ENCODE measurements at regions not wholly inside any gene's neighbourhood (a gene's known extent, or its start where the extent isn't known, plus 50 kb on each side); places are given as distances from the start of the nearest gene placed in this dataset.

DNA sequence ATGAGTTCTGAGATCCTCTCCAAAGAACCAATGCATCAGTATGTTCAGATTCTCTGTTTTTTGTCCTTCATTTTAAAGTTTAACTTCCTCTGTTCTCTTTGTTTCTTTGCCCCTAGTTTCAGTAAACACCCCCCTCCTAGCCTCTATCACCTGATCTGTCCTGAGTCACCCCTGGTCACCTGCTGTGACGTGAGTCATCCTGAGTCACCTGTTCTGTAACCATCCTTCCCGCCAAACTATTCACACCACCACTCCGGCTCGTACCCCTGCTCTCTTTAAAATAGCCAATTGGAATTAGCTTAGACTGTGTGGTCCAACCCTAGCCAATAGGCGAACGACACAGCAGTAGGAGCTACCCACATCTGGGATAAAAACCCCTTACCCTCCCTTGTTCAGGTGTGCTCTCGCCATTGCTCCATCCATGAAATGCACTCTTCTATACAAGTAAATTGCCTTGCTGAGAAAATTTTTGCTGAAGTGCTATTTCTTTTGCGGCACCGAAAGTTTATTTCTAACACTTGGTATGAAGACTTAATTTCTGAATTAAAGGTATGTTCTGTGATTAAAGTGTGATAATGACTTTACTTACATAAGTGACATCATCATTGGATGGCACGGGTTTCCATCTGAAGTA, 318.4 kb downstream of the AASDHPPT start:
- TF ChIP-seq, protein P1, sequence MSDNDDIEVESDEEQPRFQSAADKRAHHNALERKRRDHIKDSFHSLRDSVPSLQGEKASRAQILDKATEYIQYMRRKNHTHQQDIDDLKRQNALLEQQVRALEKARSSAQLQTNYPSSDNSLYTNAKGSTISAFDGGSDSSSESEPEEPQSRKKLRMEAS (IDR thresholded peaks at IDR 0.05) = no peak
- TF ChIP-seq GABPA (IDR thresholded peaks at IDR 0.05 in 1 of 2, conservative IDR thresholded peaks at IDR 0.05 in 1 of 2) = no peak
- TF ChIP-seq, protein P2, sequence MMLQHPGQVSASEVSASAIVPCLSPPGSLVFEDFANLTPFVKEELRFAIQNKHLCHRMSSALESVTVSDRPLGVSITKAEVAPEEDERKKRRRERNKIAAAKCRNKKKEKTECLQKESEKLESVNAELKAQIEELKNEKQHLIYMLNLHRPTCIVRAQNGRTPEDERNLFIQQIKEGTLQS (IDR thresholded peaks at IDR 0.05) = no peak
- TF ChIP-seq, protein P3, sequence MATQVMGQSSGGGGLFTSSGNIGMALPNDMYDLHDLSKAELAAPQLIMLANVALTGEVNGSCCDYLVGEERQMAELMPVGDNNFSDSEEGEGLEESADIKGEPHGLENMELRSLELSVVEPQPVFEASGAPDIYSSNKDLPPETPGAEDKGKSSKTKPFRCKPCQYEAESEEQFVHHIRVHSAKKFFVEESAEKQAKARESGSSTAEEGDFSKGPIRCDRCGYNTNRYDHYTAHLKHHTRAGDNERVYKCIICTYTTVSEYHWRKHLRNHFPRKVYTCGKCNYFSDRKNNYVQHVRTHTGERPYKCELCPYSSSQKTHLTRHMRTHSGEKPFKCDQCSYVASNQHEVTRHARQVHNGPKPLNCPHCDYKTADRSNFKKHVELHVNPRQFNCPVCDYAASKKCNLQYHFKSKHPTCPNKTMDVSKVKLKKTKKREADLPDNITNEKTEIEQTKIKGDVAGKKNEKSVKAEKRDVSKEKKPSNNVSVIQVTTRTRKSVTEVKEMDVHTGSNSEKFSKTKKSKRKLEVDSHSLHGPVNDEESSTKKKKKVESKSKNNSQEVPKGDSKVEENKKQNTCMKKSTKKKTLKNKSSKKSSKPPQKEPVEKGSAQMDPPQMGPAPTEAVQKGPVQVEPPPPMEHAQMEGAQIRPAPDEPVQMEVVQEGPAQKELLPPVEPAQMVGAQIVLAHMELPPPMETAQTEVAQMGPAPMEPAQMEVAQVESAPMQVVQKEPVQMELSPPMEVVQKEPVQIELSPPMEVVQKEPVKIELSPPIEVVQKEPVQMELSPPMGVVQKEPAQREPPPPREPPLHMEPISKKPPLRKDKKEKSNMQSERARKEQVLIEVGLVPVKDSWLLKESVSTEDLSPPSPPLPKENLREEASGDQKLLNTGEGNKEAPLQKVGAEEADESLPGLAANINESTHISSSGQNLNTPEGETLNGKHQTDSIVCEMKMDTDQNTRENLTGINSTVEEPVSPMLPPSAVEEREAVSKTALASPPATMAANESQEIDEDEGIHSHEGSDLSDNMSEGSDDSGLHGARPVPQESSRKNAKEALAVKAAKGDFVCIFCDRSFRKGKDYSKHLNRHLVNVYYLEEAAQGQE (IDR thresholded peaks at IDR 0.05) = no peak
- no peak for TF ChIP-seq FOXA1 (IDR thresholded peaks at IDR 0.05)
- TF ChIP-seq, protein P4, sequence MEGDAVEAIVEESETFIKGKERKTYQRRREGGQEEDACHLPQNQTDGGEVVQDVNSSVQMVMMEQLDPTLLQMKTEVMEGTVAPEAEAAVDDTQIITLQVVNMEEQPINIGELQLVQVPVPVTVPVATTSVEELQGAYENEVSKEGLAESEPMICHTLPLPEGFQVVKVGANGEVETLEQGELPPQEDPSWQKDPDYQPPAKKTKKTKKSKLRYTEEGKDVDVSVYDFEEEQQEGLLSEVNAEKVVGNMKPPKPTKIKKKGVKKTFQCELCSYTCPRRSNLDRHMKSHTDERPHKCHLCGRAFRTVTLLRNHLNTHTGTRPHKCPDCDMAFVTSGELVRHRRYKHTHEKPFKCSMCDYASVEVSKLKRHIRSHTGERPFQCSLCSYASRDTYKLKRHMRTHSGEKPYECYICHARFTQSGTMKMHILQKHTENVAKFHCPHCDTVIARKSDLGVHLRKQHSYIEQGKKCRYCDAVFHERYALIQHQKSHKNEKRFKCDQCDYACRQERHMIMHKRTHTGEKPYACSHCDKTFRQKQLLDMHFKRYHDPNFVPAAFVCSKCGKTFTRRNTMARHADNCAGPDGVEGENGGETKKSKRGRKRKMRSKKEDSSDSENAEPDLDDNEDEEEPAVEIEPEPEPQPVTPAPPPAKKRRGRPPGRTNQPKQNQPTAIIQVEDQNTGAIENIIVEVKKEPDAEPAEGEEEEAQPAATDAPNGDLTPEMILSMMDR (IDR thresholded peaks at IDR 0.05; ENCODE audit: low read depth, low read length, missing input control) = no peak
- TF ChIP-seq HNF4A (conservative IDR thresholded peaks at IDR 0.05) = no peak
- TF ChIP-seq TAF1 (conservative IDR thresholded peaks at IDR 0.05) = no peak
- TF ChIP-seq JUND (IDR thresholded peaks at IDR 0.05) = no peak
- no peak for TF ChIP-seq EGR1 (IDR thresholded peaks at IDR 0.05; ENCODE audit: low read depth in 2 of 2)
- no peak for TF ChIP-seq RAD21 (IDR thresholded peaks at IDR 0.05)
- no peak for TF ChIP-seq HNF4G (IDR thresholded peaks at IDR 0.05)
- no peak for TF ChIP-seq NR2F2 (IDR thresholded peaks at IDR 0.05)
